GM18502 (cell line): ENCODE measurements at regions not wholly inside any gene's neighbourhood (a gene's known extent, or its start where the extent isn't known, plus 50 kb on each side); places are given as distances from the start of the nearest gene placed in this dataset.
A peak's percentile ranks its signal among the peaks of the same experiment; 100 is the strongest.
"Not testable (repeated sequence)": the region's sequence is repeated elsewhere in the genome, so short reads cannot be mapped to it uniquely, and the experiment has no call there.

ENCODE experiments used
- ATAC-seq: cut with Tn5 transposase; IDR thresholded peaks from one replicate; pipeline ENCODE4 v1.9.1; 2021; ENCODE audit warnings: mild to moderate bottlenecking; ENCODE audit not compliant: unreplicated experiment, poor library complexity

DNA sequence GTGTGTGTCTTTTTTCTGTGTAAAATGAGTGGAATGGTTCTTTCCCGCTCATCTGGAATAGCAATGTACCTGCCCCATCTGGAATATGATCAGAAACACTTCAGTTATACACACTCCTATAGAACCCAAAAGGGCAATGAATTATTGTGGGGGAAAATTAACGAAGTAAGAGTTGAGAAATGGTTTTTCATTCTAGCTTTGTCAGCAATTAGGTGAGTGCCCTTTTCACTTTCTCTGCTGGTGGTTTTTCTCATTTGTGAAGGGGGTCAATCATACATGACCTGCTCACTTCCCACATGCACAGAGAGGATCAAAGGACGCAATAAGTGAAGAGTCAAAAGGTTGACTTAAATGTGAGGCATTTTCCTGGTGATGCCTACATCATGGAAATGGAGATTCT, 168.0 kb downstream of the HS3ST3B1 start:
- ATAC-seq, result no peak

DNA sequence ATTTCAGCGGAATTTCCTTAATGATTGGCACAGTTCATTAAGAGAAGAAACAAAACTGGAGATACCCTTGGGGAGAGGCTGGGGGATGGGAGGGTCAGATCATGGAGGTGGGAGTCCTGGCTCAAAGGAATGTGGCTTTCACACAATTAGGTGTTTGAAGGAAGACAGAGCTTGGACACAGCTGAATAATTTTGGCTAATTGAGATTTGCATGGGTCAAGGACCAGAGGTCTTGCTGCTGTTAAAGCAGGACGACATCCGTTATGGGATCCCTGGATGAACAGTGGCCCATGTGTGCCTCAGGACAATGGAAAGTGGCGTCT, 160.3 kb downstream of the HS3ST3B1 start:
- ATAC-seq, result no peak

DNA sequence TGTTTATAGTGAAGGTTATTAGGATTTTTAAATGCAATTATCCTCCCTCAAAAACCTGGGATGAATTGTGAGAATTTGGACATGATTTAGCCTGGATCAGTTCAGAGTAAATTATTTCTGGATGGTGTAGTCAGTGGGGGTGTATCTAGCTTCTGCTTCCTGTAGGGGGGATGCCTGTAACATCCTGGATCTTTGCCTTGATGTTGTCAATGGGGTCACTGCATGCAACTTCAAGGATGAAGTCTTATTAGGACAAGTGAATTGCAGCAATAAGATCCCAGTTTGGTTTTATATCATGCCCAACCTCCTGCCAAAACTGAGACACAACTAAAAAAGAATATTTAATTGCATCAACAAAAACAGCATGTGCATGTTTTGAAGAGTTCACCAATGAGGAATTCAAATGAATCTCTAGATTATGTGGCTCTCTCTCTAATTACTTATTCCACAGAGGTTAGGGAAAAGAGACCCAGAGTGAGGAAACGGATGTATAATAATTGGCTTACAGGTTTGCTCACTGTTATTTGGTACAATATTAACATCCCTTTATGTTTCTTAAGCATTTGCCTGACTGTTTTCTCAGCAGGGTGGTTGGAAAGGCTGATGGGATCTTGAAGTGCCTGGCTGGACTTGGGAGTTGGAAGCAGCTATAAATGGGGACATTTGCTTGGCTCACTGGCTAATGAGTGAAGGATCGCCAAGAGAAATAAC, 159.8 kb downstream of the HS3ST3B1 start:
- ATAC-seq, result no peak

DNA sequence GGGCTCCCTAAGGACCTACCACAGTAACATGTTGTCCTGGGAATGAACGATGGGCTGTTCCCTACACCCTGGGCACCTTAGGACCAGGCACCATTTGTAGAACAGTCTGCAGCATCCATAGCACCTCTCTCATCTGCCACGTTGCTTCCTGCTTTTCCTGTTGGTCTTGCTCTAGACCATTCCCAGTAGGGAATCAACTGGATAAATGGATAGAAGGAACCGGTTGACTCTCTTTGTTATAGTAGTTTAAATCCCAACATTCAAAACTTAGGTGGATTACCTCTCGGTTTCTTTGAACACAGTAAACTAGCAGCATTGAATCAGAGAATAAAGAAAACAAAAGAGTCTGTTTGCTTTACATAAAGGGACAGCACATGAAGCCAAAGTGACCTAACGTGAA, 159.1 kb downstream of the HS3ST3B1 start:
- ATAC-seq, result no peak

DNA sequence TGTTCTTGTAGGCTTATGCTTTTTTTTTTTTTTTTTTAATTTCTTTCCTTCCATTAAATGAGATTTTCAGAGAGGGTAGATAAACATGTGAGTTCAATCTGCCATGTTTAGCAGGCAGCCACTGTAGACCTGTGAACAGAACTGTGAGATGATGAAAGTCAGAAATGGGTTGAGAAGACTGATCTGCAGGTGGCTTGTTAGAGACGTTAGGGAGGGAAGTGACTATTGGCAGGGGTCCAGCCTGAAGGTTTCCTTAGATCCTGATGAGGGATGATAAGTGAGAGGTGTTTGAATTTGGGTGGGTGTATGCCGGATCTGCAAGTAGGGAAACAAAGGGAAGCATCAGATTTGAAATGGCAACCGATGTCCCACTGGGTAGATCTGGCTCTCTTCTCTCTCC, 157.8 kb downstream of the HS3ST3B1 start:
- no peak for ATAC-seq

DNA sequence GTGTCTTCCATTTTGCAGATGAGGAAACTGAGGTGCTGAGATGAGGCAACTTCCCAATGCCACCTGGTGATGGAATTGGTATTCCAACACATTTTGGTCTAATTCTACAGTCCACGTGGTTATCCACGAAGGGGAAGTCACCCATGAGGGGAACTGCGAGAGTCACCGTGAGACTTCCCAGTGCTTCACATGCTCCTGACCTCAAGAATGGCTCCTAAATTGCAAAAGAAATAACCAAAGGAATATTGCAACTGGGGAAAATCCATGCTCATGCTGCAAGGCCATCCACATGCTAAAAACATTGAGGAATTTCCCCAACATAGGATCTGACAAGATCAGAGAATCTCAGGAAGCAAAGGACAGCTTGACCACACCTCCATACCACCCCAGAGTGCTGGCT, 153.9 kb downstream of the HS3ST3B1 start:
- no peak for ATAC-seq

DNA sequence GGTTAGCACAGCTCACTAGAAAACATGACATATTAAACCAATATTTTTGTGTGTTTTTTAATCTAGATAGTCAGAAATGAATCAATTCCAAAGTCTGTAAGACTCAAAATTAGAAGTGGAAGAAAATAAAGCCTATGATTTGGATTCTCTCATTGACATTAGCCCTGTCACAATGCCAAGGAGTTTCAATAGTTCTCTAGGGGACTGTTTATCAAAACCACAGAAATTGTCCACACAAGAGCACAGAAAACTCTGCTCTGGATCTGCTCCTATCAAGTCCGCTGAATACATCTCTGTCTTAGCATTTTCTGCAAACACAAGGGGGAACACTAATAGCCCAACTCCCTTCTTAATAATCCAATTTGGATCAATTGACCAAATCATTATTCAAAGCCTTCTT, 152.0 kb downstream of the HS3ST3B1 start:
- no peak for ATAC-seq

DNA sequence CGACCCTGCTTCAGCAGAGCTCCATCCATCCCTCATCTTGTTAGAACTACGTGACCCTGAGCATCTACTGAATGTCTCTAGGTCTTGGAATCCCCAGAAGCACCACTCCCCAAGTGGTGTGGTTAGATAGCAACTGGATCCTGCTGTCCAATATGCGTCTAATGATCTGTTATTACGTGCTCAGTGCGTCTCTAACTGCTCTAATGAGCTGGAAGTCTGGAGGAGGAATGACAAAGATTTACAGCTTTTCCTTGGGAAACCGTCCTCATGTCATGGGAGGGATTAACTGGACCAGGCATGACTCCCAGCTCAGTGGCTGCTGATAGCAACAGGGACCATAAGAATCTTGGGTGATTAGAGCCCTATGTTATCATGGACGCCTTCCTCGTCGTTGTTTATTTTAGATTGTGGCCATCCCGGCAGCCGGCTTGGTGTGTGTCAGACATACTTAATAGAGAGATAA, 150.9 kb downstream of the HS3ST3B1 start:
- ATAC-seq, result no peak

DNA sequence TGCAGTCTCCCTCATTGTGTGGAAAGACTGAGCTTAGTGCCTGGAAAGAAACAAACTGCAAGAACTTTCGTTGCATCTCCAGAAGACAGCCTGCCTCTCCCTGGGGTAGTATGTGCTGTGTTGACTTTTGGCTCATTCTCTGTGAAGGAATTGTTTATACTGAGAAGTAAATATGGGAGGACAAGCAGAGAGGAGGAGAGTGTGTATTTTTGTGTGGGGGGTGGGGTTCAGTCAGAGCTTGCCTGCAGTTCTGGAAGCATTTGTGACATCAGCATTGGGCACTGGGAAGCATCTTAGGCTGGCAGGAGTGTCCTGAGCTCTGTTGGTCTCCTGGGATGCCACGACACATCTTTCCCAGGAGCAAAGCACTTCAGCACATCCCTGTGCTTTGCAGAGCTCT, 147.9 kb downstream of the HS3ST3B1 start:
- no peak for ATAC-seq

DNA sequence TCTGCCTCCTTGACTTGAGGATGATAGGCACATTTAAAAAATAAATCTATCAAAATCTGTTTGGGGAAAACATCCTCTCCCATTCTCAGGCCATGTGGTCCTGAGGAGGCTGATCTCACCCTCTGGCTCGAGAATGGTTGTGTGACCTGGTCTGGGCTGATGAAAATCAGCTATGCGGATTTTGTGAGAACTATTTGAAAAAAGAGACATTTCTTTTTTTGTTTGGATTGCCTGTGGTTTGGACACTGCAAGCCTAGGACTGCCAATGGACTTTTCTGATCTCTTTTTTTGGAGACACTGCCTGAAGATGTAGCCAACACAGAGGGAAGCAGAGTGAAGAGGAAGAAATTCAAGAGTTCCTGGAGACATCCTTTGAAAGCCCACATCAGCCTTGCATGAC, 145.9 kb downstream of the HS3ST3B1 start:
- ATAC-seq, result no peak

DNA sequence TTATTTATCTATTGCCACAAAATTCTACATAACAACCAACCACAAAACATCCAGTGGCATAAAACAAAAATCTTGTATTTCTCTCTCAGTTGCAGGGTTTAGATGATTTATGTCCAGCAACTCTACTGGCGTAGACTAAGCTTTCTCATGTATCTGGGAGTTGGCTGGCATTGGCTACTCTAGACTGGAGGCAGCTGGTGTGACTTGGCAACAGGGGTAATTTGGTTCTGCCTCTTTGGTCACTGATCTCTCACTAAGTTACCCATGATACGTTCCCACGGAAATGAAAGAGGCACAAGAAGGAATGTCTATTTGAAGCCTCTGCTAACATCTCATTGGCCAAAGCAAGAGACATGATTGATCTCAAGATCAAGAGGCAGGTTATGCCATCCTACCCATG, 144.0 kb downstream of the HS3ST3B1 start:
- ATAC-seq, result no peak

DNA sequence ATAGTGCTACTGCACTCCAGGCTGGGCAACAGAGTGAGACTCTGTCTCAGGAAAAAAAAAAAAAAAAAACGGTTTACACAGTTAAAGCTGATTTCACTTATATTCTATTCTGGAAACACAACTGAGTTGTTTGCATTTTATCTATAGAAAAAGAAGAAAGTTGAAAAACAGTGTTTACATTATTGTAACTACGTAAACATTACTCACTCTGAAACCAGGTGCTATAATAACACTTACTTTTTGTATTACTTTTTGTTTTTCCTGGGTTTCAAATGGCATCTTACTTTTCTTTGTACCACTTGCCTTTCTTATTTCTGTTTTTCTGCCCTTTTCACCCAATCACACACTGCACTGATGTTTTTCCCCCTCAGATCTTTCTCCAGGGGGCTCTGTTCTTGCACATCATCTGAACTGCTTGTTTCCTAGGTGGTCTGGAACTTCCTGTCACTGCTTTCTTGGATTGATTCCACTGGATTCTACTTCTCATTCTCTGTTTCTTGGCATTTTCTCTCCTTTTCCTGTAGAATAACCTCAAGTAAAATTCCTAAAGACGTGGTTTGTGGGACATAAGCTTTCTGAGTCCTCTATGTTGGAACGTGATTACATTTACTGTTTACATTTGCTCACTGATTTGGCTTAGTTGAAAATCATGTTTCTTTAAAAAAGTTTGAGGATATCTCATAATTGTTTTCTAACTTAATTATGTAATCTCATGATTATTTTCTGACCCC, 142.1 kb downstream of the HS3ST3B1 start:
- ATAC-seq, result no peak

DNA sequence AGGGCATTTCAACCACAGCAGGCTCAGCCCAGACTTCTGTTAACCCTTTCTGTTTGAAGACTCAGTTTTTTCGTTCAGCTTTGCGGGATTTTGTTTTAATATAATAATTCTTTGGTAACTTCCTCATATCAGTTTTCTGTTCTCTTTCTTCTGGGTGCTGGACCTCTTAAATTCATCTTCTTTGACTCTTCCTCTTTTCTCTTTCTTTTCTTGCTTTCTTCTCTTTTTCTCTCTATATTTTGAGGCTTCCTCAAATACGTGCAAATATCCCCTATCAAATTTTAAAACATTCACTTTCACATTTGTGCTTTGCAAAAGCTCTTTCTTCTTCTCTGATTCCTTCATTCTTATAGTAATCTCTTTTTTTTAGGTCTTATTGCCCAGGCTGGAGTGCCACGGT, 136.3 kb downstream of the HS3ST3B1 start:
- ATAC-seq, result no peak

DNA sequence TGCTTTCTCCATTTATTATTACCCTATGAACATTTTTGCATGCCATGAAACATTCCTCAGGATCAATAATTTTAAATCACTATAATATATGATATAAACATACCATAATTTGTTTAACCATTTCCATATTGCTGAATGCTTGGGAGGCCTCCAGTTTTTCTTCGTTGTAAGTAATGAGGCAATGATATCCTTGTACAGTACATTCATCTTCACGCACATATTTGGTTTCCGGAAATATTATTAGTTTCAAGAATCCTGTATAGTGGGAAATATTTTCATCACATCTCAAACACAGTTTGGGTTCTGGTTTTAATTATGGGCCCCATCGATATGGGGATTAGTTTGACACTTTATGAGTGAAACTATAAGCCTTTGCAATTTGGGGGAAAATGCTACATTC, 135.4 kb downstream of the HS3ST3B1 start:
- no peak for ATAC-seq

DNA sequence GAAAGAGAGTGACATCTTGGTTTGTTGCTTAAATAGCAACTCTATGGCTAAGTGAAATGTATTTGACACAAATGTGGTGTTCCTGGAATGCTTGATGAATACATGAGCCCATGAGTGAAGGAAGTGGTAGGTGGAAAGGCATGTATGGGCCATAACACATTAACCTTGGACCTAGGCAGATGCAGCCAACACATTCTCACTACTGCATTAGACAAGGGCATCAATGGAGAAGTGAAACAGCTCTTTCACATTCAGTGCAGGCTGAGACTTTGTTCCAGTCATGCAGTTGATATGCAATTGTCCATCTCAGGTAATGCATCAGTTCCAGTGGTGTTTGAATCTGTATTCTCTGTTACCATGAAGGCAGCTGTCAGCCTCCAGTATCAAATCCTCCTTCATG, 133.6 kb downstream of the HS3ST3B1 start:
- peak; percentile 90 for ATAC-seq

DNA sequence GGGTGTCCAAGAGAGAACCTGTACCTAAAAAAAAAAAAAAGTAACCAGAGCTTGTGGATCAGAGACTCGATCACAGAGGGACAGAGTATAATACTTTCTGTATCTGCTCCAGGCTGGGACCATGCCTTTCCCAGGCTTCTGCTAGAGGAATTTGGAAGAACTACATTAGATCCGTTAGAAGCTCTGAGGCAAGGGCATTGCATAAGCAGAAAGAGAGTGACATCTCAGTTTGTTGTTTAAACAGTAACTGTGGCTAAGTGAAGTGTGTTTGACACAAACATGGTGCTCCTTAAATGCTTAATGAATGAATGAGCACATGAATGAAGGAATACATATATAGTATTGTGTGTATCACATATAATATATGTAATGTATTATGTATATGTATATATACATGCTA, 131.2 kb downstream of the HS3ST3B1 start:
- no peak for ATAC-seq

DNA sequence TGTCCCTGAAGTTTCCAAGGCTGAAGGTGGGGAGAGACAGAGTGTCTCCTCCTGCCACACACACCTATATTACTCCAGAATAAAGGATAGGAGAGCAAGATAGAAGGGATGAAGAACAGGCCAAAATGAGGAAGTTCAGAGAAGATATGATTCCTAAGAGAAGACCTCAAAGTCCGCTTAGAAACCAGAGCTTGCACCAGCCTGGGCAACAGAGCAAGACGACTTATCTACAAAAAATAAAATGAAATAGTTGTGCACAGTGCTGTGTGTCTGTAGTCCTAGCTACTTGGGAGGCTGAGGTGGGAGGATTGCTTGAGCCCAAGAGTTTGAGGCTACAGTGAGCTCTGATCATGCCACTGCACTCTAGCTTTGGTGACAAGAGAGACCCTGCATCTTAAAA, 128.2 kb downstream of the HS3ST3B1 start:
- peak; percentile 43 for ATAC-seq

DNA sequence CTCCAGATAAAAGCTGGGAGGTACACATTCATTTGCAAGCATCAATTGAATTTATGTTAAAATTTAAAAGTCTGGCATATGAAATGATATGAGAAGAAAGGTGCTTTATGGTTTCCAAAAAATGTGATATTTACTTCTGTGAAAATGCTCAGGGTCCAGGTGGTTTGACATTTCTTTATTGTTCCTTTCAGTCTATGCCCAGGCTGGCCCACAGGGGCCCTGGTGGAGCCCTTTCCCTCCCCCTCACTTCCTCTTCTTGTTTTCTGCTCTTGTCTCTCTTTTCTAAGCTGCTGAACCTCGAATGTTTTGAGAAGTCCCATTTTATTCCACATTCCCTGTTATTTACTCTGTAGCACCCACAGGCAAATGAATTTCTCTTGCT, 127.8 kb downstream of the HS3ST3B1 start:
- peak; percentile 77 for ATAC-seq

DNA sequence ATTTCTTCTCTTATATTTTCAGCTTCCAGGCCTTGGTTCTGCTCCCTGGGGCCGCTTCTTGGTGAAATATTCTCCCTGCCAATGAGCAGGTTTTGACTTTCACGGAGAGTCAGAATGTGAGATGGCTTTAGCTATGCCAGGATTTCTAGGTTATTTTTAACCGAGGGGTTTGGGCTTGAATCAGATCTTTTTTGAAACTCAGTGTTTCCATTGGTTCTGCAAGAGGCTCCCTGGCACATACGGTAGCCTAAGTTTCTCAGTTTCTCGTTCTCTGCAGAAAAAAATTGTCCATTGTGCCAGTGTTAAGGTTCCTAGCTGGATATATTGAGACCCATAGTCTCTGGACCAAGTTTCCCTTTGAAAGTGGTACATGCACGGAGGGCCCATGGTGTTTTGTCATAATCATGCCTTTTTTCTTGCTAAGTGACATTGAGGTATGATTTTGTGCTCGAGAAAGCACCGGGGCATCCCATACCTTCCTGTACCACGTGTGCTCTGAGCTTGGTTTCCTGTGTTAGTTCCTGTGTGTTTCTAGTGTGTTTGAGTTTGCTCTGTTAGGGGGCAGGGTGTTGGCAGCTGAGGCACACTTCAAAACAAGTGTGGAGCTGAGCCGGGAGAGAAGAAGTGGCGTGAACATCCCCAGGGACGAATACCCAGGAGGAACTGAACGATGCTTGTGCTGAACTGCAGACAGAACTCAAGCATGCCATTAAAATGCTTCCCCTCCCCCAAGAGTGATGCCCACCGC, 127.2 kb downstream of the HS3ST3B1 start:
- peak; percentile 94 for ATAC-seq

DNA sequence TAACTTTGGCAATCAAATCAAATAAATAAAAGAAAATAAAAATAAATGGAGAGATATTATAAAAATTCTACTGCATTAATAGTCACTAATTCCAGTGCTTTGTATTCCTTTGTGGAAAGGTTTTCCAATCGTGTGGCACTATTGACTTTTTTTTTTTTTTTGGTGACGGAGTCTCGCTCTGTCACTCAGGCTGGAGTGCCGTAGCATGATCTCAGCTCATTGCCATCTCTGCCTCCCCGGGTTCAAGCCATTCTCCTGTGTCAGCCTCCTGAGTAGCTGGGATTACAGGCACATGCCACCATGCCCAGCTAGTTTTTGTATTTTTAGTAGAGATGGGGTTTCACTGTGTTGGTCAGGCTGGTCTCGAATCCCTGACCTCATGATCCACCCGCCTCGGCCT, 122.3 kb downstream of the HS3ST3B1 start:
- ATAC-seq, result not testable (repeated sequence)

DNA sequence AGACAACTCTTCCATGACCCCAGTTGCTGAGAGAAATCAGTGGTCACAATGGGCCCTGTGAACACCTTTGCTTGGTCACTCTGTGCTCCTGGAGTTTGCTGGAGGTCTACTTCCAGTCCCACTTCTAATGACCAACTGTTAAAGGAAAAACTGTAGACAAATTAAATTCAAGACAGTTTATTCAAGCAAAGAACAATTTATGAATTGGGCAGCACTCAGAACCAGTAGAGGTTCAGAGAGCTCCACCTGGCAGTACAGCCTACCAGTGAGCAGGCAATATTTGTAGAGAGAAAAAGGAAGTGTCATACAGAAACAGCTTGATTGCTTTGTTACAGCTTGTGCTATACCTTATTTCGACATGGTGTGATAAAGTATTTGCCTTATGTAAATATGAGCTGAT, 116.5 kb downstream of the HS3ST3B1 start:
- ATAC-seq, result no peak
